OCI-M2 (cell line): ENCODE measurements at regions not wholly inside any gene's neighbourhood (a gene's known extent, or its start where the extent isn't known, plus 50 kb on each side); places are given as distances from the start of the nearest gene placed in this dataset.

Experiments
- DNase-seq: peaks from one replicate; lab custom pipeline; 2025; ENCODE audit not compliant: unreplicated experiment; lab: John Stamatoyannopoulos, UW

- no peak for DNase-seq
These were observed 175.0 kb upstream of the CYRIA start for GRCh38 chr2:16840496-16841172.

- no peak for DNase-seq
These were observed 167.3 kb upstream of the CYRIA start for GRCh38 chr2:16832910-16833309.

- no peak for DNase-seq
These were observed 163.2 kb upstream of the CYRIA start for GRCh38 chr2:16828828-16829160.

GRCh38 chr2:16828044-16828827, 162.6 kb upstream of the CYRIA start:
- DNase-seq = no peak

GRCh38 chr2:16824472-16824871, 158.8 kb upstream of the CYRIA start:
- no peak for DNase-seq

GRCh38 chr2:16821692-16822091, 156.1 kb upstream of the CYRIA start:
- no peak for DNase-seq

- DNase-seq = no peak
These were observed 152.5 kb upstream of the CYRIA start for GRCh38 chr2:16818203-16818556.

GRCh38 chr2:16817305-16818202, 151.9 kb upstream of the CYRIA start:
- DNase-seq = no peak

GRCh38 chr2:16816522-16816921, 150.9 kb upstream of the CYRIA start:
- DNase-seq = no peak

- DNase-seq = no peak
These were observed 150.4 kb upstream of the CYRIA start for GRCh38 chr2:16816016-16816415.

GRCh38 chr2:16813593-16813992, 148.0 kb upstream of the CYRIA start:
- no peak for DNase-seq

GRCh38 chr2:16798472-16798871, 132.8 kb upstream of the CYRIA start:
- no peak for DNase-seq

- DNase-seq = no peak
These were observed 125.9 kb upstream of the CYRIA start for GRCh38 chr2:16791496-16791895.

GRCh38 chr2:16785149-16785548, 119.5 kb upstream of the CYRIA start:
- no peak for DNase-seq

GRCh38 chr2:16784652-16785051, 119.0 kb upstream of the CYRIA start:
- no peak for DNase-seq

GRCh38 chr2:16777123-16777870, 111.7 kb upstream of the CYRIA start:
- DNase-seq = no peak

- DNase-seq = no peak
These were observed 110.2 kb upstream of the CYRIA start for GRCh38 chr2:16775899-16776231.

- no peak for DNase-seq
These were observed 109.6 kb upstream of the CYRIA start for GRCh38 chr2:16774980-16775898.

- no peak for DNase-seq
These were observed 108.5 kb upstream of the CYRIA start for GRCh38 chr2:16774091-16774490.

GRCh38 chr2:16773080-16773713, 107.6 kb upstream of the CYRIA start:
- no peak for DNase-seq
